ENCODE measurements at regions not wholly inside any gene's neighbourhood (a gene's known extent, or its start where the extent isn't known, plus 50 kb on each side); places are given as distances from the start of the nearest gene placed in this dataset.

- no peak for TF ChIP-seq POLR2A (IDR thresholded peaks at IDR 0.05; ENCODE audit: low read depth, low read length)
- TF ChIP-seq TAF1 (IDR thresholded peaks at IDR 0.05; ENCODE audit: borderline replicate concordance, low read depth, low read length), result no peak
These were observed 225.8 kb upstream of the SLC10A2 start for GRCh38 chr13:103291798-103292572.

All from GM12892 (cell line).